IPS-18c (cell line): ENCODE measurements at regions not wholly inside any gene's neighbourhood (a gene's known extent, or its start where the extent isn't known, plus 50 kb on each side); places are given as distances from the start of the nearest gene placed in this dataset.

Source experiments
- H3K4me3 ChIP-seq: 2 replicates; pipeline ENCODE4 v1.7.0; 2013; ENCODE audit warnings: low read depth, mild to moderate bottlenecking, low read length, moderate library complexity; ENCODE audit not compliant: insufficient read depth
- H3K9me3 ChIP-seq: one replicate; pipeline ENCODE4 v1.6.1; 2013; ENCODE audit warnings: mild to moderate bottlenecking, low read length, moderate library complexity; ENCODE audit not compliant: control insufficient read depth, insufficient read depth

DNA sequence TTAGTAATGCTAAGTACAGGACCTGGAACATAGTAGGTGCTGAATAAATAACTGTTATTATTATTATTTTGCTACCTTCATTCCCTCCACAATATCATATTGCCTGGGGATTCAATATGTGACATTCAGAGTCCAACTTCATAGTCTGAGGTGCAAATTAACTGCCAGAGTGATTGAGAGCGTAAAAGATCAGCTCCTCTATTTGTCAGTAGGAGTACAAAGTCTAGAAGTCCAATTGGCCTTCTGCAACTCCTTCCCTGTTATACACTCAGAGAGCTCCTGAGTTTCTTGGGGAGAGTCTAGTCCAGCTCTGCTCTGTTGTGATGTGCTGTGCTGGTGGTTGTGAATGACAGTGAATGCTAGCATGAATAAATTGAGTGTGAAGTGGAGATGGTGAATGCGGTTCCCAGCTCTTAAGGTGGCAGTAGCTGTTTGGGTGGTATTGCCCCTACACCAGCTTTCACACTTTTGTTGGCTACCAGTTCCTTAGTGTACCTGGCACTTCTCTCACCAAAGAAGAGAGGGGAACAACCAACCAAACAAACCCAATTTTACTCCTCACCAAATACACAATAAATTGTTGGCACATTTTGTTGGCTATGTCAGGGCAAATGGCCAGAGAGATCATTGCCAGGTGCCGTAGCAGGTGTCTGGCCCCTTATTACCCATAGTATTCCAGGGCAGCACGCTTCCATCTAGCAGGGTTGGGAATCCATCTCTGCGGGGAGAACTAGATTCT, 270.1 kb upstream of the TBL1XR1 start:
- no peaks in the 10 kb centered on the region for H3K9me3 ChIP-seq
- H3K4me3 ChIP-seq: no peak overlapping the region

DNA sequence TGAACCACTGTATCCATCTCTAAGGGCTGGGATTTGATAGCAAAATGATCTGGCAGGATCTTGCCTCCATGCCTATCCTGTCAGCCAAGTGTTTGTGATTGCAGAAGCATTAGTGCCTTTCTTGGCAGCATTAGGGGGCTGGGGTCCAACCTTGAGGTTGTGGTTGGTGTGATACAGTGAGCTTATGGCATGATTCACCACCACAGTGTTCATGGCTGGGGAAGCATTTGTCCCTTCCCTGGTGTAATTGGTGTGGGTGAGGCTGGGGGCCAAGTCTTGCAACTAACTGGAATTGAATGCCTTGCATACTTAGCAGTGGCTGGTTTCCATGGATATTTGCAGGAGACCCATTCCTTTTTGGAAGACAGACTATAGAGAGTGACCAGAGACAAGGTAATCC, 271.0 kb upstream of the TBL1XR1 start:
- Histone ChIP-seq H3K9me3 (no peaks in the 10 kb centered on the region), H3K4me3 (no peak overlapping the region)

- no peak overlapping the region for H3K4me3 ChIP-seq
- H3K9me3 ChIP-seq: no peaks in the 10 kb centered on the region
These were observed 271.5 kb upstream of the TBL1XR1 start for GRCh38 chr3:177468816-177469215.

- Histone ChIP-seq H3K9me3 (no peaks in the 10 kb centered on the region), H3K4me3 (no peak overlapping the region)
These were observed 271.9 kb upstream of the TBL1XR1 start for GRCh38 chr3:177469216-177469615.

DNA sequence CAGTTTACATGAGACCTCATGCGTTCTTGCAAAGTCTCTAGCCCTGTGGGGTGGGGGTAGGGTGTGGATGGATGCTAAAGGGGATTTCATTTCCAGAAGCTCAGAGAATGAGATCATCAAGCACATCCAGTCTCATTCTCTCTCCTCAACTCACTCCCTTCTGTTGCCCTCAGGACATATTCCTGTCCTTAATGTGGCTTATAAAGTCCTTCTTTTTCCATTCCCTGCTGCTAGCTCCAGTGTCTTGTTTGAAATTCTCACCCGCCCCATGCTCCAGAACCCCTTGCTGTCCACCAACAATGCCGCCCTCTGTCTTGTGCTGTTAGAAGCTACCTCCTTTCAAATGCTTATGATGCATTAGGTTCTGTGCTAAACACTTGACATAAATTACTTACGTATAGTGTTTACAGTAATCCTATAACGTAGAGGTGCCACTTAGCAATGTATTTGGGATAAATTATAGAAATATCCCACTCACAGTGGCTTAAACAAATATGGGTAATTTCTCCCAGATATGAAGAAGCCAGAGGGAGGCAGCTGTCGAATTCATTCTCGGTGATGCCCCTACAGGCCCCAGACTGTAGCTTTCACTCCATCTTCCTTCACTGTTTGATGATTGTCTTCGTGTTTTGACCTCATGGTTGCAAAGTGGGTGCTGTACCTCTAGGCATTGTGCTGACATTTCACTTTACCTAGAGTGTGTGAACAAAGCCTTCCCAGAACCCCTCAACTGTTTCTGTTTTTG, 273.1 kb upstream of the TBL1XR1 start:
- Histone ChIP-seq H3K4me3 (no peak overlapping the region), H3K9me3 (no peaks in the 10 kb centered on the region)

DNA sequence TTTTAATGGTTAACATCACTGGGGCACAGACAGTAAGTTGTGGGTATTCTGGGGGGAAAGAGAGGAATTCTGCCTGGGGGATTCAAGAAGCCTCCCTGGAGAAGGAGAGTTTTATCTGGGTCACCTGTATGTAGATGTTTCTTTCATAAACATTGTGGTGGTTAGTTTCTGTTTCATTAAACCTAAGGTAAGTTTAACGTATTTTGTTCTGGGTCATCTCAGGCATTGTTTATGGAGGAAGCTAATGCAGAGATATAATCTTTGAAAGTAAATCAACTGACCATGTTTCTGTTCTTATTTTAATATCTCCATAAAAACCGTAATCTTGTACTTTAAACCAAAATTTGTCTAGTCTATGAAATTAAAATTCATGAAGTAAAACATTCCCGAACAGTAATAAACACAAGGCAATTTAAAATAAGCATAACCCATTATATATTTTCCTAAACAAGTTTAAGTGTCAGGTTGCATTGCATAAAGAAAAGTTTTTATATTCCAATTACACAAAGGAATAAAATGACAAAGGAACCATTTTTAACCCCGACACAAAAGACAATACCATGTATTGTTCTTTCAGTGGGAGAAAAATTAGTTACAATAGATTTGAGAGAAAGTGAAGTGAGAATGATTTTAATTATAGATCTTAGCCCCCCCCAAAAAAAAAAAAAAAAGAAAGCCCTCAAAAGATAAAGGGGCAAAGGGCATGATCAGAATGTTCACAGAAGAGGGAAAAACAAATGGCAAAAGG, 274.6 kb upstream of the TBL1XR1 start:
- H3K9me3 ChIP-seq: no peaks in the 10 kb centered on the region

GRCh38 chr3:177473184-177473583, 275.9 kb upstream of the TBL1XR1 start:
- no peak overlapping the region for H3K4me3 ChIP-seq
- H3K9me3 ChIP-seq: no peaks in the 10 kb centered on the region

More for the DNA sequence above, 274.6 kb upstream of the TBL1XR1 start:
- H3K4me3 ChIP-seq: no peak overlapping the region

GRCh38 chr3:177473903-177474302, 276.6 kb upstream of the TBL1XR1 start:
- Histone ChIP-seq H3K4me3 (no peak overlapping the region), H3K9me3 (no peaks in the 10 kb centered on the region)

GRCh38 chr3:177474652-177475355, 277.5 kb upstream of the TBL1XR1 start:
- H3K9me3 ChIP-seq: no peaks in the 10 kb centered on the region
- no peak overlapping the region for H3K4me3 ChIP-seq

- Histone ChIP-seq H3K4me3 (no peak overlapping the region), H3K9me3 (no peaks in the 10 kb centered on the region)
These were observed 278.0 kb upstream of the TBL1XR1 start for GRCh38 chr3:177475356-177475665.

DNA sequence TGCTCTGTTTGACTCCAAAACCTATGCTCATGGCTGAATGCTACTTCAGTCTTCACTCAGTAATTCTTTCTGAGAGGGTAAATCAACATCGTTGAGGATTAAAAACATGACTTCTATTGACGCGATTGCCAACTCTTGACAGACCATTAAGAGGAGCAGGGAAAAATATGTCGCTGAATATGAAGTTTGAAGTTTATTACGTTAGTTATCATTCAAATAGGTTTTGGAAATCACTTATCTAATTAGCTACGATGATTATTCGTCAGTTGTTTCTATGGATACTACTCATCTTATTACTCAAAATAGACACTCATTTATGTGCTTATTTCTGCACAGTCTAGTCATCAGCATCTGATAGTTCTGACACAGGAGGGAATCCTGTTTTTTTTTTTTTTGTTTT, 279.2 kb upstream of the TBL1XR1 start:
- Histone ChIP-seq H3K4me3 (no peak overlapping the region), H3K9me3 (no peaks in the 10 kb centered on the region)

DNA sequence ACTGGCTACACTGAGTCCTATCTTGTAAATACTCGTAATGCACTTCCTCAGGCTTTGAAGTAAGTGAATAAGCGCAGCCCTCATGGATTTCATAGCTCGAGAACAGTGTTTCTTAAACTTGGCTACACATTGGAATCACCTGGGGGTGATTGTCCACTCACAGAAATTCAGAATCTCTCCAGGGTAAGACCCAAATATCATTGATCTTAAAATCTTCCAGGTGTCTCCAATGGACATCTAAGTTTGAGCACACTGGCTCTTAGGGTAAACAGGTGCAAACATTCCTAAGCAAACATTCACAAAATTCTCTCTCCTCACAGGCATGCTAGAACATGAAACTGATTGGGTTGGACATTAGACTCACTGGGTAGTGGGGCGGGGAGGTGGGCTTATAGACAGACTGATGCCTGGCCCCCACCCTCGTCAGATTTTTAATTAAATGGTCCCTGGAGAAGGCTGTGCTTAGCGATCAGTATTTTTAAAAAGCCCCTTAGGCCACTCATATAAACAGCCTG, 279.7 kb upstream of the TBL1XR1 start:
- Histone ChIP-seq H3K9me3 (no peaks in the 10 kb centered on the region), H3K4me3 (no peak overlapping the region)

GRCh38 chr3:177478170-177478867, 281.0 kb upstream of the TBL1XR1 start:
- Histone ChIP-seq H3K4me3 (no peak overlapping the region), H3K9me3 (no peaks in the 10 kb centered on the region)

- H3K9me3 ChIP-seq: no peaks in the 10 kb centered on the region
- H3K4me3 ChIP-seq: no peak overlapping the region
These were observed 282.3 kb upstream of the TBL1XR1 start for GRCh38 chr3:177479630-177480029.

DNA sequence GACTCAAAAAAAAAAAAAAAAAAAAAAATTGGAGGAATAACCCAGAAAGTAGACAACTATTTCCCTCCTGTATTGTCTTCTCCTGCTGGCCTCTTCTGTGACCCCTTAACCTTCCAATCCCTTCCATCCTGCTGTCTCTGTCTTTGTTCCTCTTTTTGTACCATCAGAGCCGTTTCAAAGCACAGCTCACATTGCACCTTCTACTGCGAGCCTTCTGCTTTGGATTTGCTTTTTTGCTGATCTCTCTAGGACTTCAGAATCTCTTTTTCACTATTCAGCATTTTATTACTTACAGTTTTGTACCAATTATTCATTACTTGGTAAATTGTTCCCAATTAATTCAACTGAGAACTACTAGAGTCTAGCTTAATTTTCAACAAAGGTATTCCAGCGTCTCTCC, 284.0 kb upstream of the TBL1XR1 start:
- H3K4me3 ChIP-seq: no peak overlapping the region
- no peaks in the 10 kb centered on the region for H3K9me3 ChIP-seq

GRCh38 chr3:177482048-177482691, 284.9 kb upstream of the TBL1XR1 start:
- H3K4me3 ChIP-seq: no peak overlapping the region
- no peaks in the 10 kb centered on the region for H3K9me3 ChIP-seq
